Coronary artery (tissue), 2 donors: ENCODE measurements at regions not wholly inside any gene's neighbourhood (a gene's known extent, or its start where the extent isn't known, plus 50 kb on each side); places are given as distances from the start of the nearest gene placed in this dataset.

ENCODE experiments used
- DNase-seq: peaks from one replicate; pipeline ENCODE4 v3.0.0-alpha.2; 2017; ENCODE audit warnings: low spot score
- H3K27ac ChIP-seq, 2 donors: fragments of 200-600 bp; sonication (generic); one replicate each; pipeline ENCODE4 v1.5.1; 2016 to 2019
- H3K4me3 ChIP-seq: fragments of 200-600 bp; sonication (generic); 2 replicates; pipeline ENCODE4 v1.5.1; 2016; ENCODE audit warnings: mild to moderate bottlenecking, moderate library complexity
- CTCF ChIP-seq: fragments of 200-600 bp; sonication (generic); IDR thresholded peaks from one replicate; pipeline ENCODE4 v1.5.1; 2019; ENCODE audit warnings: antibody characterized with exemption

- H3K4me3 ChIP-seq = no peak overlapping the region
- DNase-seq = no peak
- H3K27ac ChIP-seq = no peak overlapping the region
- no peak for TF ChIP-seq CTCF
Observed at GRCh38 chr5:30661730-30662129, 531.8 kb upstream of the CDH6 start.

GRCh38 chr5:30659417-30659816 is 534.1 kb upstream of the CDH6 start:
- no peak overlapping the region for H3K4me3 ChIP-seq
- no peak overlapping the region for H3K27ac ChIP-seq
- DNase-seq = no peak
- TF ChIP-seq CTCF = no peak

- no peak for TF ChIP-seq CTCF
- no peak for DNase-seq
- Histone ChIP-seq H3K4me3 (no peak overlapping the region), H3K27ac (no peak overlapping the region)
Observed at GRCh38 chr5:30650311-30650710, 543.2 kb upstream of the CDH6 start.

GRCh38 chr5:30638899-30639298 is 554.6 kb upstream of the CDH6 start:
- no peak for TF ChIP-seq CTCF
- no peak for DNase-seq
- Histone ChIP-seq H3K27ac (no peak overlapping the region), H3K4me3 (no peak overlapping the region)

- no peak for DNase-seq
- Histone ChIP-seq H3K4me3 (no peak overlapping the region), H3K27ac (no peak overlapping the region)
- no peak for TF ChIP-seq CTCF
Observed at GRCh38 chr5:30627945-30628344, 565.5 kb upstream of the CDH6 start.

- H3K27ac ChIP-seq = no peak overlapping the region
- no peak for DNase-seq
- no peak for TF ChIP-seq CTCF
- no peak overlapping the region for H3K4me3 ChIP-seq
Observed at GRCh38 chr5:30626557-30626956, 566.9 kb upstream of the CDH6 start.

GRCh38 chr5:30620481-30621085 is 572.9 kb upstream of the CDH6 start:
- H3K4me3 ChIP-seq = no peak overlapping the region
- no peak overlapping the region for H3K27ac ChIP-seq
- DNase-seq = no peak
- TF ChIP-seq CTCF = no peak
